ENCODE measurements at regions not wholly inside any gene's neighbourhood (a gene's known extent, or its start where the extent isn't known, plus 50 kb on each side); places are given as distances from the start of the nearest gene placed in this dataset.

- TF ChIP-seq CTCF (IDR thresholded peaks at IDR 0.05) (no peak), POLR2A (IDR thresholded peaks at IDR 0.05) (no peak)
Observed at GRCh38 chr4:136314686-136315085, 1217.6 kb downstream of the PCDH18 start.

All from stomach (tissue), 4 donors.